GM12874 (cell line): ENCODE measurements at regions not wholly inside any gene's neighbourhood (a gene's known extent, or its start where the extent isn't known, plus 50 kb on each side); places are given as distances from the start of the nearest gene placed in this dataset.

Experiments used
- TF ChIP-seq, protein P1 (sequence below): IDR thresholded peaks from 2 replicates; pipeline ENCODE4 v1.5.1; 2011; ENCODE audit warnings: low read depth, mild to moderate bottlenecking, control low read depth, low read length, moderate library complexity; ENCODE audit not compliant: insufficient read depth

GRCh38 chr5:160491438-160491837 lies 69.8 kb downstream of the PTTG1 start:
- TF ChIP-seq, protein P1, sequence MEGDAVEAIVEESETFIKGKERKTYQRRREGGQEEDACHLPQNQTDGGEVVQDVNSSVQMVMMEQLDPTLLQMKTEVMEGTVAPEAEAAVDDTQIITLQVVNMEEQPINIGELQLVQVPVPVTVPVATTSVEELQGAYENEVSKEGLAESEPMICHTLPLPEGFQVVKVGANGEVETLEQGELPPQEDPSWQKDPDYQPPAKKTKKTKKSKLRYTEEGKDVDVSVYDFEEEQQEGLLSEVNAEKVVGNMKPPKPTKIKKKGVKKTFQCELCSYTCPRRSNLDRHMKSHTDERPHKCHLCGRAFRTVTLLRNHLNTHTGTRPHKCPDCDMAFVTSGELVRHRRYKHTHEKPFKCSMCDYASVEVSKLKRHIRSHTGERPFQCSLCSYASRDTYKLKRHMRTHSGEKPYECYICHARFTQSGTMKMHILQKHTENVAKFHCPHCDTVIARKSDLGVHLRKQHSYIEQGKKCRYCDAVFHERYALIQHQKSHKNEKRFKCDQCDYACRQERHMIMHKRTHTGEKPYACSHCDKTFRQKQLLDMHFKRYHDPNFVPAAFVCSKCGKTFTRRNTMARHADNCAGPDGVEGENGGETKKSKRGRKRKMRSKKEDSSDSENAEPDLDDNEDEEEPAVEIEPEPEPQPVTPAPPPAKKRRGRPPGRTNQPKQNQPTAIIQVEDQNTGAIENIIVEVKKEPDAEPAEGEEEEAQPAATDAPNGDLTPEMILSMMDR: no peak

- TF ChIP-seq, protein P1: no peak
These were observed 70.9 kb downstream of the PTTG1 start for GRCh38 chr5:160492565-160492964.

DNA sequence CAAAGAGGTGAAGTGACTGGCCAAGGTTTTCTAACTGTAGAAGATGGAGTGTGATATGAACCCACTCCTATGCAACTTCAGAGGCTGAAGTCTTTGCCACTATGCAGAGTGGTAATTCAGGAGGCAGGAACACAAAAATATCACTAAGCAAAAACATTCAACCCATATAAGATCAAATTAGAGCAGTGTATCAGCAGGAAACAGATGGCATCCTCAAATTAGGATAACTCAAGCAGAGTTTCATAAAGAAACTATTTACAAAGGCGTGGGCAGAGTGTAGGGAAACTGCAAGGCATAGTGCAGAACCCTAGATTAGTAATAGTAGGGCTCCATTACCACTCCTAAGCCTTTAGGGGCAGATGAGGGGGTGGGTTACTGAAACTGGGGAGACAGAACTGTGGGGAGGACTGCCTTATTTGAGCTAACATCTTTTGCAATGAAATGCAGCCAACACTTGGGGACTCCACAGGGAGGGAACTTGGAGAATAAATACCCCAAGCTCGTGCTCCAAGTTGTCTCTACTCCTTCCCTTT lies 72.2 kb downstream of the PTTG1 start:
- TF ChIP-seq, protein P1: no peak

GRCh38 chr5:160494451-160494850 lies 72.8 kb downstream of the PTTG1 start:
- TF ChIP-seq, protein P1: no peak

DNA sequence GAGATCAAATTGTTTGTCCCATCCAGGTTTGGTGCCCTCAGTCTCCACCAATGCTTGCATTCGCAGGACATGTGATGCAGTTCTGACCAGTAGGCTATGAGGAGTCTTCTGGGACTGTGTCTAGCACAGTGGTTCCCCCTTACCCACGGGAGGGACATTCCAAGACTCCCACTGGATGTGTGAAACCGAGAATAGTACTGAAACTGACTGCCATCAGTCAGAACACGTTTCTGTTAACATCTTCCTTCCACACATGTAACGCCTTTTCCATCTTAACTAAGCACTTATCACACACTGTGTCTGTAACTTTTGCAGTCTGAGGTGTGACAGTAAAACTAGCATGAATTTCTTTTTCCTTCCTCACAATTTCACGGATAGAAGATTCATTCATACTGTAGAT lies 74.7 kb downstream of the PTTG1 start:
- TF ChIP-seq, protein P1: no peak

DNA sequence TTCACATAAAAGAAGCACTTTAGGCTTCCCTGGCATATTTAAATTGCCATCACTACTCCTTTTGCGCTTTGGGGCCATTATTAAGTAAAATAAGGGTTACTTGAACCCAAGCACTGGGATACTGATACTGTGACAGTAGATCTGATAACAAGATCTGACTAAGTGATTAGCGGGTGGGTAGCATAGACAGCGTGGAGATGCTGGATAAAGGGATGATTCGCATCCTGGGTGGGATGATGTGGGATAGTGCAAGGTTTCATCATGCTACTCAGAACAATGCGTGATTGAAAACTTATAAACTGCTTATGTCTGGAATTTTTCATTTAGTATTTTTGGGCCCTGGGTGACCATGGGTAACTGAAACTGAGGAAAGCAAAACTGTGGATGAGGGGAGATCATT lies 75.1 kb downstream of the PTTG1 start:
- TF ChIP-seq, protein P1: no peak

DNA sequence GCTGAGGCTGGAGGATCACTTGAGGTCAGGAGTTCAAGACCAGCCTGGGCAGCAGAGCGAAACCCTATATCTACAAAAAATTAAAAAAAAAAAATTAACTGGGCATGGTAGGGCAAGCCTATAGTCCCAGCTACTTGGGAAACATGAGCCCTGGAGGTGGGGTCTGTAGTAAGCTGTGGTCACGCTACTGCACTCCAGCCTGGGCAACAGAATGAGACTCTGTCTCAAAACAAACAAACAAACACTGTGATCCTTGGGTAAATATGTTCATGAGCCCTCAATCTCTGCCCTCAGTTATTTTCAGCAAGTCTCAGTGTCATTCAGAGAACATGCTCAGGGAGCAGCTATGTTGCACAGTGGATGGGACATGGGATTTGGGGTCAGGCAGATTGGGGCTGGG lies 76.2 kb downstream of the PTTG1 start:
- TF ChIP-seq, protein P1: no peak
